GM12891 (cell line): ENCODE measurements at regions not wholly inside any gene's neighbourhood (a gene's known extent, or its start where the extent isn't known, plus 50 kb on each side); places are given as distances from the start of the nearest gene placed in this dataset.

Experiments used
- POLR2A ChIP-seq: IDR thresholded peaks from 2 replicates; pipeline ENCODE4 v1.6.1; 2011; ENCODE audit warnings: low read depth, low read length, control low read depth
- POLR2AphosphoS5 ChIP-seq: IDR thresholded peaks from 2 replicates; pipeline ENCODE4 v1.6.1; 2011; ENCODE audit warnings: low read depth, low read length, control low read depth
- POU2F2 ChIP-seq: IDR thresholded peaks from 2 replicates; pipeline ENCODE4 v1.6.1; 2011; ENCODE audit warnings: low read depth, mild to moderate bottlenecking, control low read depth, low read length, moderate library complexity
- SPI1 ChIP-seq: IDR thresholded peaks from 2 replicates; pipeline ENCODE4 v1.6.1; 2011; ENCODE audit warnings: low read depth, low read length, control low read depth
- TAF1 ChIP-seq: IDR thresholded peaks from 2 replicates; pipeline ENCODE4 v1.6.1; 2011; ENCODE audit warnings: low read depth, low read length, control low read depth

DNA sequence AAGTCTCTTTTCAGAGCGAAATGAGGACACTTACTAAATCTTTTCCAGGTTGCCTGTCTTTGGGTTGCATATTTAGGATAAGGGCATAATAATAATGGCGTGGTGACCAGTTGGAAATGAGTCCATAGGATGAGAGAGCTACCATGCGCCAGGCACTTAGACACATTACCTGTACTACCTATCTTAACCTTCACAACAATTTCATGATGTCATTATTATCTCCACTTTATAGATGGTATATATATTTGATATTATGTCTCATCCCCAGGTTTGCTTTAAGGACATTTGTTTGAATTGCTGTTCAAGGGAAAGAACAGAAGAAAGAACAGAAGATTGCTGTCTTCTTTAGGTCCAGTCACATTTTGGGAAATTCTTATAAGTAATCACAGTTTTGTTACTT lies 182.0 kb upstream of the STARD13 start:
- TF ChIP-seq TAF1 (no peak), POLR2A (no peak), POLR2AphosphoS5 (no peak), SPI1 (no peak), POU2F2 (no peak)
